GM23338 (cell line): ENCODE measurements at regions not wholly inside any gene's neighbourhood (a gene's known extent, or its start where the extent isn't known, plus 50 kb on each side); places are given as distances from the start of the nearest gene placed in this dataset.

Experiments used
- ATAC-seq: fragments of 200-7000 bp; cut with Tn5 transposase; 3 replicates; pipeline ENCODE4 v1.9.1; 2020
- DNase-seq: peaks from one replicate; pipeline ENCODE4 v3.0.0-alpha.2; 2015; ENCODE audit warnings: low spot score
- H2AFZ ChIP-seq: fragments of 200-600 bp; sonication (generic); 2 replicates; pipeline ENCODE4 v1.8.0; 2016; ENCODE audit warnings: antibody characterized with exemption, mild to moderate bottlenecking, moderate library complexity
- H3F3A ChIP-seq: fragments of 200-600 bp; sonication (generic); replicated peaks from 2 replicates; pipeline ENCODE4 v1.8.0; 2017; ENCODE audit warnings: antibody characterized with exemption, mixed run types, low read depth
- H3K27ac ChIP-seq: fragments of 200-600 bp; sonication (generic); 2 replicates; pipeline ENCODE4 v1.6.1; 2016; ENCODE audit warnings: low read depth
- H3K27me3 ChIP-seq: fragments of 200-600 bp; sonication (generic); 2 replicates; pipeline ENCODE4 v1.8.0; 2016; ENCODE audit warnings: mild to moderate bottlenecking, mixed run types, moderate library complexity; ENCODE audit not compliant: insufficient read depth
- H3K36me3 ChIP-seq: fragments of 200-600 bp; sonication (generic); 2 replicates; pipeline ENCODE4 v1.8.0; 2016; ENCODE audit warnings: mild to moderate bottlenecking; ENCODE audit not compliant: insufficient read depth
- H3K4me1 ChIP-seq: fragments of 200-600 bp; sonication (generic); 2 replicates; pipeline ENCODE4 v1.8.0; 2016; ENCODE audit warnings: mild to moderate bottlenecking, moderate library complexity; ENCODE audit not compliant: insufficient read depth
- H3K4me2 ChIP-seq: fragments of 200-600 bp; sonication (generic); 2 replicates; pipeline ENCODE4 v1.7.1; 2017; ENCODE audit warnings: mixed run types
- H3K4me3 ChIP-seq: fragments of 200-600 bp; sonication (generic); 2 replicates; pipeline ENCODE4 v1.6.1; 2016; ENCODE audit warnings: mixed run types
- H3K79me2 ChIP-seq: fragments of 200-600 bp; sonication (generic); replicated peaks from 2 replicates; pipeline ENCODE4 v1.8.0; 2017; ENCODE audit warnings: mild to moderate bottlenecking; ENCODE audit not compliant: insufficient read depth
- H3K9me2 ChIP-seq: fragments of 200-600 bp; sonication (generic); 2 replicates; pipeline ENCODE4 v1.8.0; 2017; ENCODE audit not compliant: insufficient read depth
- H4K20me1 ChIP-seq: fragments of 200-600 bp; sonication (generic); replicated peaks from 2 replicates; pipeline ENCODE4 v1.8.0; 2017; ENCODE audit warnings: mild to moderate bottlenecking; ENCODE audit not compliant: insufficient read depth
- H3K27ac Mint-ChIP-seq: 2 replicates; pipeline ENCODE4 v1.8.0; 2020; ENCODE audit warnings: inconsistent platforms, mild to moderate bottlenecking, moderate library complexity, mixed read lengths
- H3K27me3 Mint-ChIP-seq: 3 replicates; pipeline ENCODE4 v1.8.0; 2022; ENCODE audit warnings: low read depth, mild to moderate bottlenecking, moderate library complexity, mixed read lengths, inconsistent platforms; ENCODE audit not compliant: insufficient read depth, poor library complexity
- H3K36me3 Mint-ChIP-seq: 3 replicates; pipeline ENCODE4 v1.8.0; 2021; ENCODE audit warnings: low read depth, mild to moderate bottlenecking, inconsistent platforms, moderate library complexity, mixed read lengths
- H3K4me1 Mint-ChIP-seq: 3 replicates; pipeline ENCODE4 v1.8.0; 2020; ENCODE audit warnings: mild to moderate bottlenecking, inconsistent platforms, mixed read lengths
- H3K4me3 Mint-ChIP-seq: 3 replicates; pipeline ENCODE4 v1.8.0; 2021; ENCODE audit warnings: moderate library complexity, mild to moderate bottlenecking, inconsistent platforms, mixed read lengths
- H3K9me3 Mint-ChIP-seq: 3 replicates; pipeline ENCODE4 v1.8.0; 2020; ENCODE audit warnings: moderate library complexity, mild to moderate bottlenecking, inconsistent platforms, mixed read lengths
- CREB1 ChIP-seq: fragments of 250-450 bp; sonication (Bioruptor Pico); IDR thresholded peaks from 2 replicates; pipeline ENCODE4 v1.5.0; 2020; ENCODE audit warnings: low read depth, mild to moderate bottlenecking, moderate library complexity
- EZH2 ChIP-seq: fragments of 200-600 bp; sonication (generic); IDR thresholded peaks from one replicate; pipeline ENCODE4 v1.8.0; 2017; ENCODE audit warnings: antibody characterized with exemption, mild to moderate bottlenecking, low read depth; ENCODE audit not compliant: unreplicated experiment
- EZH2phosphoT487 ChIP-seq: fragments of 200-600 bp; sonication (generic); IDR thresholded peaks from one replicate; pipeline ENCODE4 v1.8.1; 2018; ENCODE audit warnings: antibody characterized with exemption; ENCODE audit not compliant: unreplicated experiment
- JUNB ChIP-seq: IDR thresholded peaks from one replicate; pipeline ENCODE4 v1.6.1; 2016; ENCODE audit warnings: antibody characterized with exemption; ENCODE audit not compliant: unreplicated experiment
- NANOG ChIP-seq: IDR thresholded peaks from 2 replicates; pipeline ENCODE4 v1.6.1; 2016; ENCODE audit warnings: antibody characterized with exemption, borderline replicate concordance
- POLR2AphosphoS5 ChIP-seq: IDR thresholded peaks from 2 replicates; pipeline ENCODE4 v1.6.1; 2016; ENCODE audit warnings: antibody characterized with exemption, low read depth
- STAT1 ChIP-seq: IDR thresholded peaks from one replicate; pipeline ENCODE4 v1.6.1; 2016; ENCODE audit warnings: antibody characterized with exemption; ENCODE audit not compliant: unreplicated experiment
- ZNF114 ChIP-seq: fragments of 250-450 bp; sonication (Bioruptor Pico); IDR thresholded peaks from 2 replicates; pipeline ENCODE4 v1.5.0; 2020; ENCODE audit warnings: mild to moderate bottlenecking, moderate library complexity
- ZNF331 ChIP-seq: fragments of 250-450 bp; sonication (Bioruptor Pico); IDR thresholded peaks from 2 replicates; pipeline ENCODE4 v1.5.0; 2020; ENCODE audit warnings: low read depth, mild to moderate bottlenecking, moderate library complexity
- TF ChIP-seq, protein P1 (sequence below): IDR thresholded peaks from one replicate; pipeline ENCODE4 v1.6.1; 2018; ENCODE audit warnings: antibody characterized with exemption; ENCODE audit not compliant: unreplicated experiment
- TF ChIP-seq, protein P2 (sequence below), 2 experiments: fragments of 200-600 bp in 1 of 2; sonication (generic) in 1 of 2; conservative IDR thresholded peaks; 2 replicates each; pipeline versions ENCODE4 v1.5.1 to v1.6.1; 2016 to 2017; ENCODE audit warnings: antibody characterized with exemption in 2 of 2, low read depth in 2 of 2, mild to moderate bottlenecking in 2 of 2, moderate library complexity in 1 of 2
- TF ChIP-seq, protein P3 (sequence below): fragments of 250-450 bp; sonication (Bioruptor Pico); IDR thresholded peaks from 2 replicates; pipeline ENCODE4 v1.5.0; 2020; ENCODE audit warnings: mild to moderate bottlenecking, moderate library complexity
- TF ChIP-seq, protein P4 (sequence below): IDR thresholded peaks from 2 replicates; pipeline ENCODE4 v1.6.1; 2016; ENCODE audit warnings: antibody characterized with exemption

DNA sequence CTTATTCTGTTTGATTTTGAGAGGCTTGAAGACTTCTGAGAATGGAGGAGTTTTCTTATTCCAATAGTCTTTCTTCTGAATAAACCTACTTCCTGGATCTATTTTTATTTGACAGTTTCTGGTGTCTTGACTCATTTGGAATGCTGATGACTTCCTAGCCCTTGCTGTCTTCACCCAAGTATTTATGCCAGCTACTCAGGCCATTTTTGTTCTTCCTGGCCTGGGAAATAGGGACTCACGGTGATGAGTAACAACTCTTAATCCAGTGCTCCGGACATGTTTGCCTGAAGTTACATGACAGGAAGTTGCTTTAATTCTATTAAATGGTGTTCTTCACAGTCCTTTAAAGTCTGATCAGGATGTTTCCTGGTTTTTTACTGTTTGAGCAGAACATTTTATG lies 272.1 kb upstream of the EYS start:
- no peaks in the 10 kb centered on the region for H3K4me1 Mint-ChIP-seq

More for the DNA sequence above, 272.1 kb upstream of the EYS start:
- H3K27ac ChIP-seq: no peak overlapping the region
- no peak overlapping the region for H3K4me3 ChIP-seq
- Mint-ChIP-seq H3K27me3 (no peaks in the 10 kb centered on the region), H3K36me3 (no peaks in the 10 kb centered on the region), H3K4me3 (no peak overlapping the region), H3K27ac (no peak overlapping the region), H3K9me3 (peaks cover 24% of the 10 kb centered on the region; the same call in 2 of the 3 replicates)
- TF ChIP-seq ZNF114 (no peak), NANOG (no peak), JUNB (no peak), ZNF331 (CRISPR knock-in tag) (no peak), POLR2AphosphoS5 (no peak), EZH2phosphoT487 (no peak), CREB1 (CRISPR knock-in tag) (no peak), EZH2 (no peak), STAT1 (no peak)
- TF ChIP-seq, protein P1, sequence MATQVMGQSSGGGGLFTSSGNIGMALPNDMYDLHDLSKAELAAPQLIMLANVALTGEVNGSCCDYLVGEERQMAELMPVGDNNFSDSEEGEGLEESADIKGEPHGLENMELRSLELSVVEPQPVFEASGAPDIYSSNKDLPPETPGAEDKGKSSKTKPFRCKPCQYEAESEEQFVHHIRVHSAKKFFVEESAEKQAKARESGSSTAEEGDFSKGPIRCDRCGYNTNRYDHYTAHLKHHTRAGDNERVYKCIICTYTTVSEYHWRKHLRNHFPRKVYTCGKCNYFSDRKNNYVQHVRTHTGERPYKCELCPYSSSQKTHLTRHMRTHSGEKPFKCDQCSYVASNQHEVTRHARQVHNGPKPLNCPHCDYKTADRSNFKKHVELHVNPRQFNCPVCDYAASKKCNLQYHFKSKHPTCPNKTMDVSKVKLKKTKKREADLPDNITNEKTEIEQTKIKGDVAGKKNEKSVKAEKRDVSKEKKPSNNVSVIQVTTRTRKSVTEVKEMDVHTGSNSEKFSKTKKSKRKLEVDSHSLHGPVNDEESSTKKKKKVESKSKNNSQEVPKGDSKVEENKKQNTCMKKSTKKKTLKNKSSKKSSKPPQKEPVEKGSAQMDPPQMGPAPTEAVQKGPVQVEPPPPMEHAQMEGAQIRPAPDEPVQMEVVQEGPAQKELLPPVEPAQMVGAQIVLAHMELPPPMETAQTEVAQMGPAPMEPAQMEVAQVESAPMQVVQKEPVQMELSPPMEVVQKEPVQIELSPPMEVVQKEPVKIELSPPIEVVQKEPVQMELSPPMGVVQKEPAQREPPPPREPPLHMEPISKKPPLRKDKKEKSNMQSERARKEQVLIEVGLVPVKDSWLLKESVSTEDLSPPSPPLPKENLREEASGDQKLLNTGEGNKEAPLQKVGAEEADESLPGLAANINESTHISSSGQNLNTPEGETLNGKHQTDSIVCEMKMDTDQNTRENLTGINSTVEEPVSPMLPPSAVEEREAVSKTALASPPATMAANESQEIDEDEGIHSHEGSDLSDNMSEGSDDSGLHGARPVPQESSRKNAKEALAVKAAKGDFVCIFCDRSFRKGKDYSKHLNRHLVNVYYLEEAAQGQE: no peak
- TF ChIP-seq, protein P2, sequence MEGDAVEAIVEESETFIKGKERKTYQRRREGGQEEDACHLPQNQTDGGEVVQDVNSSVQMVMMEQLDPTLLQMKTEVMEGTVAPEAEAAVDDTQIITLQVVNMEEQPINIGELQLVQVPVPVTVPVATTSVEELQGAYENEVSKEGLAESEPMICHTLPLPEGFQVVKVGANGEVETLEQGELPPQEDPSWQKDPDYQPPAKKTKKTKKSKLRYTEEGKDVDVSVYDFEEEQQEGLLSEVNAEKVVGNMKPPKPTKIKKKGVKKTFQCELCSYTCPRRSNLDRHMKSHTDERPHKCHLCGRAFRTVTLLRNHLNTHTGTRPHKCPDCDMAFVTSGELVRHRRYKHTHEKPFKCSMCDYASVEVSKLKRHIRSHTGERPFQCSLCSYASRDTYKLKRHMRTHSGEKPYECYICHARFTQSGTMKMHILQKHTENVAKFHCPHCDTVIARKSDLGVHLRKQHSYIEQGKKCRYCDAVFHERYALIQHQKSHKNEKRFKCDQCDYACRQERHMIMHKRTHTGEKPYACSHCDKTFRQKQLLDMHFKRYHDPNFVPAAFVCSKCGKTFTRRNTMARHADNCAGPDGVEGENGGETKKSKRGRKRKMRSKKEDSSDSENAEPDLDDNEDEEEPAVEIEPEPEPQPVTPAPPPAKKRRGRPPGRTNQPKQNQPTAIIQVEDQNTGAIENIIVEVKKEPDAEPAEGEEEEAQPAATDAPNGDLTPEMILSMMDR (conservative IDR thresholded peaks at IDR 0.05; ENCODE audit: low read depth in 2 of 2): no peak
- TF ChIP-seq, protein P3, sequence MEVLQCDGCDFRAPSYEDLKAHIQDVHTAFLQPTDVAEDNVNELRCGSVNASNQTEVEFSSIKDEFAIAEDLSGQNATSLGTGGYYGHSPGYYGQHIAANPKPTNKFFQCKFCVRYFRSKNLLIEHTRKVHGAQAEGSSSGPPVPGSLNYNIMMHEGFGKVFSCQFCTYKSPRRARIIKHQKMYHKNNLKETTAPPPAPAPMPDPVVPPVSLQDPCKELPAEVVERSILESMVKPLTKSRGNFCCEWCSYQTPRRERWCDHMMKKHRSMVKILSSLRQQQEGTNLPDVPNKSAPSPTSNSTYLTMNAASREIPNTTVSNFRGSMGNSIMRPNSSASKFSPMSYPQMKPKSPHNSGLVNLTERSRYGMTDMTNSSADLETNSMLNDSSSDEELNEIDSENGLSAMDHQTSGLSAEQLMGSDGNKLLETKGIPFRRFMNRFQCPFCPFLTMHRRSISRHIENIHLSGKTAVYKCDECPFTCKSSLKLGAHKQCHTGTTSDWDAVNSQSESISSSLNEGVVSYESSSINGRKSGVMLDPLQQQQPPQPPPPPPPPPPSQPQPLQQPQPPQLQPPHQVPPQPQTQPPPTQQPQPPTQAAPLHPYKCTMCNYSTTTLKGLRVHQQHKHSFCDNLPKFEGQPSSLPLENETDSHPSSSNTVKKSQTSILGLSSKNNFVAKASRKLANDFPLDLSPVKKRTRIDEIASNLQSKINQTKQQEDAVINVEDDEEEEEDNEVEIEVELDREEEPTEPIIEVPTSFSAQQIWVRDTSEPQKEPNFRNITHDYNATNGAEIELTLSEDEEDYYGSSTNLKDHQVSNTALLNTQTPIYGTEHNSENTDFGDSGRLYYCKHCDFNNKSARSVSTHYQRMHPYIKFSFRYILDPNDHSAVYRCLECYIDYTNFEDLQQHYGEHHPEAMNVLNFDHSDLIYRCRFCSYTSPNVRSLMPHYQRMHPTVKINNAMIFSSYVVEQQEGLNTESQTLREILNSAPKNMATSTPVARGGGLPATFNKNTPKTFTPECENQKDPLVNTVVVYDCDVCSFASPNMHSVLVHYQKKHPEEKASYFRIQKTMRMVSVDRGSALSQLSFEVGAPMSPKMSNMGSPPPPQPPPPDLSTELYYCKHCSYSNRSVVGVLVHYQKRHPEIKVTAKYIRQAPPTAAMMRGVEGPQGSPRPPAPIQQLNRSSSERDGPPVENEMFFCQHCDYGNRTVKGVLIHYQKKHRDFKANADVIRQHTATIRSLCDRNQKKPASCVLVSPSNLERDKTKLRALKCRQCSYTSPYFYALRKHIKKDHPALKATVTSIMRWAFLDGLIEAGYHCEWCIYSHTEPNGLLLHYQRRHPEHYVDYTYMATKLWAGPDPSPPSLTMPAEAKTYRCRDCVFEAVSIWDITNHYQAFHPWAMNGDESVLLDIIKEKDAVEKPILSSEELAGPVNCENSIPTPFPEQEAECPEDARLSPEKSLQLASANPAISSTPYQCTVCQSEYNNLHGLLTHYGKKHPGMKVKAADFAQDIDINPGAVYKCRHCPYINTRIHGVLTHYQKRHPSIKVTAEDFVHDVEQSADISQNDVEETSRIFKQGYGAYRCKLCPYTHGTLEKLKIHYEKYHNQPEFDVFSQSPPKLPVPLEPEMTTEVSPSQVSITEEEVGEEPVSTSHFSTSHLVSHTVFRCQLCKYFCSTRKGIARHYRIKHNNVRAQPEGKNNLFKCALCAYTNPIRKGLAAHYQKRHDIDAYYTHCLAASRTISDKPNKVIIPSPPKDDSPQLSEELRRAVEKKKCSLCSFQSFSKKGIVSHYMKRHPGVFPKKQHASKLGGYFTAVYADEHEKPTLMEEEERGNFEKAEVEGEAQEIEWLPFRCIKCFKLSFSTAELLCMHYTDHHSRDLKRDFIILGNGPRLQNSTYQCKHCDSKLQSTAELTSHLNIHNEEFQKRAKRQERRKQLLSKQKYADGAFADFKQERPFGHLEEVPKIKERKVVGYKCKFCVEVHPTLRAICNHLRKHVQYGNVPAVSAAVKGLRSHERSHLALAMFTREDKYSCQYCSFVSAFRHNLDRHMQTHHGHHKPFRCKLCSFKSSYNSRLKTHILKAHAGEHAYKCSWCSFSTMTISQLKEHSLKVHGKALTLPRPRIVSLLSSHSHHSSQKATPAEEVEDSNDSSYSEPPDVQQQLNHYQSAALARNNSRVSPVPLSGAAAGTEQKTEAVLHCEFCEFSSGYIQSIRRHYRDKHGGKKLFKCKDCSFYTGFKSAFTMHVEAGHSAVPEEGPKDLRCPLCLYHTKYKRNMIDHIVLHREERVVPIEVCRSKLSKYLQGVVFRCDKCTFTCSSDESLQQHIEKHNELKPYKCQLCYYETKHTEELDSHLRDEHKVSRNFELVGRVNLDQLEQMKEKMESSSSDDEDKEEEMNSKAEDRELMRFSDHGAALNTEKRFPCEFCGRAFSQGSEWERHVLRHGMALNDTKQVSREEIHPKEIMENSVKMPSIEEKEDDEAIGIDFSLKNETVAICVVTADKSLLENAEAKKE (CRISPR knock-in tag): no peak
- TF ChIP-seq, protein P4, sequence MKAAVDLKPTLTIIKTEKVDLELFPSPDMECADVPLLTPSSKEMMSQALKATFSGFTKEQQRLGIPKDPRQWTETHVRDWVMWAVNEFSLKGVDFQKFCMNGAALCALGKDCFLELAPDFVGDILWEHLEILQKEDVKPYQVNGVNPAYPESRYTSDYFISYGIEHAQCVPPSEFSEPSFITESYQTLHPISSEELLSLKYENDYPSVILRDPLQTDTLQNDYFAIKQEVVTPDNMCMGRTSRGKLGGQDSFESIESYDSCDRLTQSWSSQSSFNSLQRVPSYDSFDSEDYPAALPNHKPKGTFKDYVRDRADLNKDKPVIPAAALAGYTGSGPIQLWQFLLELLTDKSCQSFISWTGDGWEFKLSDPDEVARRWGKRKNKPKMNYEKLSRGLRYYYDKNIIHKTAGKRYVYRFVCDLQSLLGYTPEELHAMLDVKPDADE: no peak
- no peaks in the 10 kb centered on the region for H3F3A ChIP-seq
- peaks cover 14% of the 10 kb centered on the region; the same call in 1 of the 2 replicates for H3K9me2 ChIP-seq
- H3K36me3 ChIP-seq: no peaks in the 10 kb centered on the region
- no peaks in the 10 kb centered on the region for H3K79me2 ChIP-seq
- H3K4me1 ChIP-seq: no peaks in the 10 kb centered on the region
- no peaks in the 10 kb centered on the region for H4K20me1 ChIP-seq
- no peak overlapping the region for H3K4me2 ChIP-seq
- DNase-seq: no peak
- no peak for ATAC-seq
- no peaks in the 10 kb centered on the region for H3K27me3 ChIP-seq
- no peak overlapping the region for H2AFZ ChIP-seq
